SJCRH30 (cell line): ENCODE measurements at regions not wholly inside any gene's neighbourhood (a gene's known extent, or its start where the extent isn't known, plus 50 kb on each side); places are given as distances from the start of the nearest gene placed in this dataset.

ENCODE experiments used
- DNase-seq, 2 experiments: peaks; one replicate each; pipeline ENCODE4 v3.0.0-alpha.2; 2015 to 2020
- H3K27ac ChIP-seq: fragments of 250-450 bp; sonication (Bioruptor Pico); 2 replicates; pipeline ENCODE4 v1.5.1; 2020; ENCODE audit warnings: mild to moderate bottlenecking, moderate library complexity
- H3K27me3 ChIP-seq: fragments of 250-450 bp; sonication (Bioruptor Pico); 2 replicates; pipeline ENCODE4 v1.5.1; 2020; ENCODE audit warnings: mild to moderate bottlenecking, moderate library complexity
- H3K36me3 ChIP-seq: fragments of 250-450 bp; sonication (Bioruptor Pico); 2 replicates; pipeline ENCODE4 v1.5.1; 2020; ENCODE audit warnings: mild to moderate bottlenecking, moderate library complexity
- H3K4me1 ChIP-seq: fragments of 250-450 bp; sonication (Bioruptor Pico); 2 replicates; pipeline ENCODE4 v1.5.1; 2020; ENCODE audit warnings: mild to moderate bottlenecking, moderate library complexity
- H3K4me3 ChIP-seq: fragments of 250-450 bp; sonication (Bioruptor Pico); 2 replicates; pipeline ENCODE4 v1.5.1; 2020; ENCODE audit warnings: mild to moderate bottlenecking, moderate library complexity
- H3K9me3 ChIP-seq: fragments of 250-450 bp; sonication (Bioruptor Pico); replicated peaks from 2 replicates; pipeline ENCODE4 v1.5.1; 2020; ENCODE audit warnings: mild to moderate bottlenecking, moderate library complexity

GRCh38 chr5:136781464-136781863 lies 416.1 kb upstream of the TRPC7 start:
- no peak overlapping the region for H3K4me3 ChIP-seq

GRCh38 chr5:136780518-136780917 lies 415.2 kb upstream of the TRPC7 start:
- no peak for DNase-seq
- Histone ChIP-seq H3K27me3 (no peaks in the 10 kb centered on the region; the same call in 1 of the 2 replicates), H3K36me3 (no peaks in the 10 kb centered on the region), H3K4me1 (no peaks in the 10 kb centered on the region), H3K9me3 (no peaks in the 10 kb centered on the region), H3K27ac (no peak overlapping the region), H3K4me3 (no peak overlapping the region)

More at GRCh38 chr5:136781464-136781863, 416.1 kb upstream of the TRPC7 start:
- Histone ChIP-seq H3K27ac (no peak overlapping the region), H3K36me3 (no peaks in the 10 kb centered on the region), H3K4me1 (no peaks in the 10 kb centered on the region), H3K27me3 (no peaks in the 10 kb centered on the region; the same call in 1 of the 2 replicates), H3K9me3 (no peaks in the 10 kb centered on the region)
- DNase-seq = no peak

- Histone ChIP-seq H3K4me1 (no peaks in the 10 kb centered on the region), H3K36me3 (no peaks in the 10 kb centered on the region), H3K27me3 (no peaks in the 10 kb centered on the region; the same call in none of the 2 replicates), H3K4me3 (no peak overlapping the region), H3K9me3 (no peaks in the 10 kb centered on the region), H3K27ac (no peak overlapping the region)
- no peak for DNase-seq
These were observed 410.9 kb upstream of the TRPC7 start for GRCh38 chr5:136776022-136776927.

- no peaks in the 10 kb centered on the region for H3K36me3 ChIP-seq
- DNase-seq = no peak
- no peak overlapping the region for H3K27ac ChIP-seq
- H3K27me3 ChIP-seq = peaks cover 5% of the 10 kb centered on the region
- H3K9me3 ChIP-seq = no peaks in the 10 kb centered on the region
- H3K4me1 ChIP-seq = no peaks in the 10 kb centered on the region
- no peak overlapping the region for H3K4me3 ChIP-seq
These were observed 407.1 kb upstream of the TRPC7 start for GRCh38 chr5:136772491-136772890.

- peaks cover 5% of the 10 kb centered on the region for H3K27me3 ChIP-seq
- no peaks in the 10 kb centered on the region for H3K9me3 ChIP-seq
- peak; percentile 50 to 80 for DNase-seq
- no peaks in the 10 kb centered on the region for H3K4me1 ChIP-seq
- H3K27ac ChIP-seq = no peak overlapping the region
- no peak overlapping the region for H3K4me3 ChIP-seq
- no peaks in the 10 kb centered on the region for H3K36me3 ChIP-seq
These were observed 404.7 kb upstream of the TRPC7 start for GRCh38 chr5:136769900-136770684.

GRCh38 chr5:136769093-136769492 lies 403.7 kb upstream of the TRPC7 start:
- no peak for DNase-seq

GRCh38 chr5:136768457-136768856 lies 403.1 kb upstream of the TRPC7 start:
- H3K4me1 ChIP-seq = no peaks in the 10 kb centered on the region
- no peak for DNase-seq
- H3K9me3 ChIP-seq = no peaks in the 10 kb centered on the region
- H3K4me3 ChIP-seq = no peak overlapping the region
- no peak overlapping the region for H3K27ac ChIP-seq
- peaks cover 5% of the 10 kb centered on the region; the same call in 1 of the 2 replicates for H3K27me3 ChIP-seq
- no peaks in the 10 kb centered on the region for H3K36me3 ChIP-seq

More at GRCh38 chr5:136769093-136769492, 403.7 kb upstream of the TRPC7 start:
- H3K27ac ChIP-seq = no peak overlapping the region
- H3K4me3 ChIP-seq = no peak overlapping the region
- peaks cover 5% of the 10 kb centered on the region for H3K27me3 ChIP-seq
- H3K4me1 ChIP-seq = no peaks in the 10 kb centered on the region
- H3K9me3 ChIP-seq = no peaks in the 10 kb centered on the region
- H3K36me3 ChIP-seq = no peaks in the 10 kb centered on the region

- Histone ChIP-seq H3K27ac (no peak overlapping the region), H3K4me3 (no peak overlapping the region), H3K9me3 (no peaks in the 10 kb centered on the region), H3K4me1 (no peaks in the 10 kb centered on the region), H3K27me3 (peaks cover 5% of the 10 kb centered on the region; the same call in 1 of the 2 replicates), H3K36me3 (no peaks in the 10 kb centered on the region)
- DNase-seq = no peak
These were observed 401.1 kb upstream of the TRPC7 start for GRCh38 chr5:136766456-136766855.

- DNase-seq = no peak
- Histone ChIP-seq H3K4me1 (no peaks in the 10 kb centered on the region), H3K9me3 (no peaks in the 10 kb centered on the region), H3K27me3 (peaks cover 4% of the 10 kb centered on the region; the same call in 1 of the 2 replicates), H3K27ac (no peak overlapping the region), H3K4me3 (no peak overlapping the region), H3K36me3 (no peaks in the 10 kb centered on the region)
These were observed 399.3 kb upstream of the TRPC7 start for GRCh38 chr5:136764601-136765000.

- Histone ChIP-seq H3K4me3 (no peak overlapping the region), H3K36me3 (no peaks in the 10 kb centered on the region), H3K4me1 (no peaks in the 10 kb centered on the region), H3K9me3 (no peaks in the 10 kb centered on the region), H3K27ac (no peak overlapping the region), H3K27me3 (no peaks in the 10 kb centered on the region)
- DNase-seq = no peak
These were observed 398.2 kb upstream of the TRPC7 start for GRCh38 chr5:136763548-136763947.

GRCh38 chr5:136754216-136754615 lies 388.9 kb upstream of the TRPC7 start:
- H3K4me1 ChIP-seq = no peaks in the 10 kb centered on the region
- H3K27me3 ChIP-seq = no peaks in the 10 kb centered on the region
- H3K9me3 ChIP-seq = no peaks in the 10 kb centered on the region
- H3K27ac ChIP-seq = no peak overlapping the region
- DNase-seq = no peak
- H3K36me3 ChIP-seq = no peaks in the 10 kb centered on the region
- H3K4me3 ChIP-seq = no peak overlapping the region

- Histone ChIP-seq H3K4me3 (no peak overlapping the region), H3K27ac (no peak overlapping the region), H3K36me3 (no peaks in the 10 kb centered on the region), H3K9me3 (no peaks in the 10 kb centered on the region), H3K4me1 (no peaks in the 10 kb centered on the region), H3K27me3 (no peaks in the 10 kb centered on the region)
- no peak for DNase-seq
These were observed 385.0 kb upstream of the TRPC7 start for GRCh38 chr5:136750224-136750862.

- no peaks in the 10 kb centered on the region for H3K4me1 ChIP-seq
- no peaks in the 10 kb centered on the region for H3K27me3 ChIP-seq
- H3K27ac ChIP-seq = no peak overlapping the region
- no peak overlapping the region for H3K4me3 ChIP-seq
- no peaks in the 10 kb centered on the region for H3K9me3 ChIP-seq
- no peak for DNase-seq
- H3K36me3 ChIP-seq = no peaks in the 10 kb centered on the region
These were observed 383.7 kb upstream of the TRPC7 start for GRCh38 chr5:136749016-136749415.

- H3K4me3 ChIP-seq = no peak overlapping the region
- H3K36me3 ChIP-seq = no peaks in the 10 kb centered on the region
- DNase-seq = no peak
- H3K9me3 ChIP-seq = no peaks in the 10 kb centered on the region
- H3K27ac ChIP-seq = no peak overlapping the region
- H3K4me1 ChIP-seq = no peaks in the 10 kb centered on the region
- no peaks in the 10 kb centered on the region for H3K27me3 ChIP-seq
These were observed 377.7 kb upstream of the TRPC7 start for GRCh38 chr5:136743052-136743451.

GRCh38 chr5:136740228-136740627 lies 374.9 kb upstream of the TRPC7 start:
- no peaks in the 10 kb centered on the region for H3K4me1 ChIP-seq
- H3K4me3 ChIP-seq = no peak overlapping the region
- DNase-seq = no peak
- H3K36me3 ChIP-seq = no peaks in the 10 kb centered on the region
- H3K27ac ChIP-seq = no peak overlapping the region
- no peaks in the 10 kb centered on the region for H3K9me3 ChIP-seq
- H3K27me3 ChIP-seq = no peaks in the 10 kb centered on the region
